ENCODE measurements at regions not wholly inside any gene's neighbourhood (a gene's known extent, or its start where the extent isn't known, plus 50 kb on each side); places are given as distances from the start of the nearest gene placed in this dataset.

GRCh38 chr3:117201901-117202774 is 492.6 kb downstream of the TUSC7 start:
- DNase-seq, result no peak

GRCh38 chr3:117217355-117217754 is 507.8 kb downstream of the TUSC7 start:
- DNase-seq, result no peak

GRCh38 chr3:117217760-117218316 is 508.3 kb downstream of the TUSC7 start:
- no peak for DNase-seq

- DNase-seq, result no peak
These were observed 509.1 kb downstream of the TUSC7 start for GRCh38 chr3:117218641-117219048.

GRCh38 chr3:117219296-117219695 is 509.7 kb downstream of the TUSC7 start:
- no peak for DNase-seq

GRCh38 chr3:117226932-117227331 is 517.4 kb downstream of the TUSC7 start:
- DNase-seq, result no peak

GRCh38 chr3:117228466-117228865 is 518.9 kb downstream of the TUSC7 start:
- no peak for DNase-seq

GRCh38 chr3:117230924-117231323 is 521.3 kb downstream of the TUSC7 start:
- no peak for DNase-seq

GRCh38 chr3:117234331-117234730 is 524.8 kb downstream of the TUSC7 start:
- DNase-seq, result peak; percentile 96

- DNase-seq, result no peak
These were observed 525.7 kb downstream of the TUSC7 start for GRCh38 chr3:117235304-117235703.

- DNase-seq, result no peak
These were observed 529.2 kb downstream of the TUSC7 start for GRCh38 chr3:117238806-117239205.

GRCh38 chr3:117243657-117244056 is 534.1 kb downstream of the TUSC7 start:
- DNase-seq, result no peak

- no peak for DNase-seq
These were observed 537.4 kb downstream of the TUSC7 start for GRCh38 chr3:117246771-117247555.

- DNase-seq, result no peak
These were observed 538.6 kb downstream of the TUSC7 start for GRCh38 chr3:117248153-117248552.

GRCh38 chr3:117252208-117252607 is 542.6 kb downstream of the TUSC7 start:
- DNase-seq, result no peak

- no peak for DNase-seq
These were observed 543.1 kb downstream of the TUSC7 start for GRCh38 chr3:117252651-117253050.

- peak; percentile 42 for DNase-seq
These were observed 544.1 kb downstream of the TUSC7 start for GRCh38 chr3:117253636-117254035.

- DNase-seq, result no peak
These were observed 545.4 kb downstream of the TUSC7 start for GRCh38 chr3:117254985-117255384.

- DNase-seq, result no peak
These were observed 546.2 kb downstream of the TUSC7 start for GRCh38 chr3:117255736-117256135.

GRCh38 chr3:117261983-117262421 is 552.4 kb downstream of the TUSC7 start:
- DNase-seq, result no peak

GRCh38 chr3:117263270-117263669 is 553.7 kb downstream of the TUSC7 start:
- DNase-seq, result no peak

GRCh38 chr3:117263745-117264144 is 554.2 kb downstream of the TUSC7 start:
- no peak for DNase-seq

GRCh38 chr3:117264204-117264994 is 554.8 kb downstream of the TUSC7 start:
- DNase-seq, result no peak

Data from NCI-H1436 treated with DMSO at 0.1 percent for 48 hours (cell line).